GDM1 (cell line): ENCODE measurements at regions not wholly inside any gene's neighbourhood (a gene's known extent, or its start where the extent isn't known, plus 50 kb on each side); places are given as distances from the start of the nearest gene placed in this dataset.
"Not testable (repeated sequence)": the region's sequence is repeated elsewhere in the genome, so short reads cannot be mapped to it uniquely, and the experiment has no call there.

Source experiments
- DNase-seq: peaks from one replicate; lab custom pipeline; 2025; lab: John Stamatoyannopoulos, UW

GRCh38 chr3:5476403-5476802, 288.9 kb downstream of the EDEM1 start:
- DNase-seq, result no peak

GRCh38 chr3:5479229-5479799, 291.8 kb downstream of the EDEM1 start:
- no peak for DNase-seq

GRCh38 chr3:5480190-5480589, 292.7 kb downstream of the EDEM1 start:
- DNase-seq, result no peak

- DNase-seq, result no peak
These were observed 297.9 kb downstream of the EDEM1 start for GRCh38 chr3:5485427-5485826.

GRCh38 chr3:5488771-5489170, 301.3 kb downstream of the EDEM1 start:
- no peak for DNase-seq

- no peak for DNase-seq
These were observed 302.0 kb downstream of the EDEM1 start for GRCh38 chr3:5489536-5489935.

GRCh38 chr3:5494905-5495519, 307.5 kb downstream of the EDEM1 start:
- no peak for DNase-seq

- no peak for DNase-seq
These were observed 310.0 kb downstream of the EDEM1 start for GRCh38 chr3:5497497-5497896.

GRCh38 chr3:5498981-5499380, 311.5 kb downstream of the EDEM1 start:
- DNase-seq, result no peak

- DNase-seq, result no peak
These were observed 311.9 kb downstream of the EDEM1 start for GRCh38 chr3:5499404-5499803.

GRCh38 chr3:5503136-5503535, 315.6 kb downstream of the EDEM1 start:
- no peak for DNase-seq

- no peak for DNase-seq
These were observed 316.6 kb downstream of the EDEM1 start for GRCh38 chr3:5504135-5504534.

- DNase-seq, result no peak
These were observed 317.7 kb downstream of the EDEM1 start for GRCh38 chr3:5505163-5505562.

GRCh38 chr3:5505997-5506396, 318.5 kb downstream of the EDEM1 start:
- no peak for DNase-seq

- not testable (repeated sequence) for DNase-seq
These were observed 321.4 kb downstream of the EDEM1 start for GRCh38 chr3:5508860-5509259.

GRCh38 chr3:5510300-5510699, 322.8 kb downstream of the EDEM1 start:
- DNase-seq, result no peak

GRCh38 chr3:5517921-5518320, 330.4 kb downstream of the EDEM1 start:
- no peak for DNase-seq

- DNase-seq, result no peak
These were observed 332.7 kb downstream of the EDEM1 start for GRCh38 chr3:5520237-5520636.

- DNase-seq, result no peak
These were observed 335.6 kb downstream of the EDEM1 start for GRCh38 chr3:5523125-5523524.

- no peak for DNase-seq
These were observed 343.5 kb downstream of the EDEM1 start for GRCh38 chr3:5531039-5531438.

GRCh38 chr3:5531741-5532290, 344.3 kb downstream of the EDEM1 start:
- DNase-seq, result no peak

GRCh38 chr3:5540532-5540931, 353.0 kb downstream of the EDEM1 start:
- no peak for DNase-seq

- no peak for DNase-seq
These were observed 355.0 kb downstream of the EDEM1 start for GRCh38 chr3:5542472-5542871.

GRCh38 chr3:5543047-5543446, 355.5 kb downstream of the EDEM1 start:
- no peak for DNase-seq
